GM12891 (cell line): ENCODE measurements at regions not wholly inside any gene's neighbourhood (a gene's known extent, or its start where the extent isn't known, plus 50 kb on each side); places are given as distances from the start of the nearest gene placed in this dataset.

Experiments
- POLR2A ChIP-seq: IDR thresholded peaks from 2 replicates; pipeline ENCODE4 v1.6.1; 2011; ENCODE audit warnings: low read depth, low read length, control low read depth
- SPI1 ChIP-seq: IDR thresholded peaks from 2 replicates; pipeline ENCODE4 v1.6.1; 2011; ENCODE audit warnings: low read depth, low read length, control low read depth

DNA sequence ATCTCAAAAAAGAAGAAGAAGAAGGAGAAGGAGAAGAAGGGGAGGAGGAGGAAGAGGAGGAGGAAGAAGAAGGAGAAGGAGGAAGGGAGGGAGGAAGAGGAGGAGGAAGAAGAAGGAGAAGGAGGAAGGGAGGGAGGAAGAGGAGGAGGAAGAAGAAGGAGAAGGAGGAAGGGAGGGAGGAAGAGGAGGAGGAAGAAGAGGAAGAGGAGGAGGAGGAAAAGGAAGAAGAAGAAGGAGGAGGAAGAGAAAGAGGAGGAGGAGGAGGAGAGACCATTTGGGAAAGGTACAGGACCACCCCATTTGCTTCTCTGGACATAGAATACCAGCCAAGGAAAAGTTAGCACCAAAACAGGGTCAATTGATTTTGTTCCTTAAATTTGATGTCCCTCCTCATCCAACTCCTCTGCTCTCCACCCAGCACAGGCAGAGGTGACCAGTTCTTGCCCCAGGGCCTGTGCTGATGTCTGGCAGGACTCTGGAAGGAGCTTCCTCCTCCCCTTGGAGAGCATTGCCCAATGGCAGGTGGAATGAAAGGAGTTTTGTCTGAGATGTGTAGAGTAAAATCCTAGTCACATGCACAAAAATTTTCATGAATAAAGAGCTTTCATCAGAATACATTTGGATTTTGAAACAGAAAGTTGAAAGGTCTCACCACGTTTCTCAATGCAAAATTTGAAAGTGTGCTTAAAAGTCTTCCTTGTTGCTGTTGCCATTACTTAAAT lies 182.9 kb downstream of the LY86 start:
- TF ChIP-seq SPI1, result no peak
- no peak for TF ChIP-seq POLR2A
